Stimulated activated CD4-positive, alpha-beta T cell treated with anti-CD3 and anti-CD28 coated beads, Interleukin-15, amount 100 ng/mL, for 48 hours (primary cell): ENCODE measurements at regions not wholly inside any gene's neighbourhood (a gene's known extent, or its start where the extent isn't known, plus 50 kb on each side); places are given as distances from the start of the nearest gene placed in this dataset.

ENCODE experiments used
- DNase-seq, 2 donors: peaks; one replicate each; pipeline ENCODE4 v3.0.0-alpha.2; 2020; ENCODE audit warnings: low read depth in 2 of 2

DNA sequence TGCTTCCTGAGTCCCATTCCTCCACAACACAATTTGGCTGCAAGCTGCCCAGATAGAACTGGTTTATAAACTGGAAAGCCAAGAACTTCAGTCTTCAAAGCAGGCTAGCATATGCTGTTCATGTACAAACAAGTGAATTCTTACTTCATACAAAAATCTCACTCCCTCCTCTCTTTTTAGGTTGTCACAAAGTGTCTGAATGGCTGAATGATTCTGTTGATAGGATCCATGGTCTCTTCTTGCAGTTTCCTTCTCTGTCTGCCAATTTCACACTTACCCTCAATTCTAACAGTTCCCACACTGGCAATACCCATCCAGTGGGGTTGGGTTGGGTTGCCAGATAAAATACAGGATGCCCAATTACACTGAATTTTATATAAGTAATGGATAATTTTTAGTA lies 363.5 kb downstream of the DEPDC1B start:
- DNase-seq, result no peak

- no peak for DNase-seq
These were observed 364.1 kb downstream of the DEPDC1B start for GRCh38 chr5:60335913-60336312.

DNA sequence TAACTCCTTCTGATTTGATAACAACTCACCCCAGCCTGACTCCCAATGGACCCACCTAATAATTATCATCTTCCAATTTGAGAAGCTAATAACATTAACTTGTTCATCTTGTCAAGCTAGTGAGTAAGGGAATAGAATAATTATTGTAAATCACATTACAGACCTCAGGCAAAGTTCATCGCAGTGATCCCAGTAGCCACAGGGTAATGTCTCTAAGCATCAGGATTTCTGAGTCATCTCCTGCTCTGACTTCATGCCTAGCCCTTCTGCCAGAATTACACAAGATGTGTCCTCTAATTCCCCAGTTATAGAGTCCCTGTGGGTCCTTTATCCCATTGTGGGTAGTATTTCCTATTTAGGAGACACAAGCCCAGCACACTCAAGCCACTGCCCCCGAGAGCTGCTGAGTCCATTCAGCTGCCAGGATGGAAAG lies 365.7 kb downstream of the DEPDC1B start:
- DNase-seq, result no peak

DNA sequence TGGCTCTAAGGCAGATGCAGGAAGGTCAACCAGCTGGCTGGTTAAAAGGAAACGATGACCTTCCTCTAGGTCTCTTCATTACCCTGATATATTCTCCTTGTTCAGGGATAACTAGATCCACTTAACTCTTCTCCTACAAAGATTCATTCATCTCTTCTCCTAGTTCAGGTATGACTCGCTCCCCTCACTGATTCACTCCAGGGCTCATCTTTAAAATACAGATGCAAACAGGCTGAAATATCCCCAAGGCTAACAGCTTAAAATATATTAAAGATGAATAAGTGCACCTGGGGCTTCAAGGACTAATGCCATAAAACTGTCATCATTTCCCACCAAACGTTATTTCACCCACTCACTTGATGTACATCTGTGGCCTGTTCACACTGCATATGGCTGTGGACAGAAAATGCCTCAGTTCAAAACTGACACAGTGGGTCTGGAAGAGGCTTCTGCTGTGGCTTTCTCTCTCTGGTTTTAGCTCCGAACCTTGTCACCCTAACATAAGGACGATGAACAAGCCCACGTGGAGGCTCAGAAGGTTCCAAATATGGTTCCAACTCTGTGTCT lies 366.9 kb downstream of the DEPDC1B start:
- no peak for DNase-seq

- no peak for DNase-seq
These were observed 367.5 kb downstream of the DEPDC1B start for GRCh38 chr5:60332244-60333004.

- no peak for DNase-seq
These were observed 369.7 kb downstream of the DEPDC1B start for GRCh38 chr5:60330236-60330635.

- DNase-seq, result no peak
These were observed 374.1 kb downstream of the DEPDC1B start for GRCh38 chr5:60325870-60326269.

DNA sequence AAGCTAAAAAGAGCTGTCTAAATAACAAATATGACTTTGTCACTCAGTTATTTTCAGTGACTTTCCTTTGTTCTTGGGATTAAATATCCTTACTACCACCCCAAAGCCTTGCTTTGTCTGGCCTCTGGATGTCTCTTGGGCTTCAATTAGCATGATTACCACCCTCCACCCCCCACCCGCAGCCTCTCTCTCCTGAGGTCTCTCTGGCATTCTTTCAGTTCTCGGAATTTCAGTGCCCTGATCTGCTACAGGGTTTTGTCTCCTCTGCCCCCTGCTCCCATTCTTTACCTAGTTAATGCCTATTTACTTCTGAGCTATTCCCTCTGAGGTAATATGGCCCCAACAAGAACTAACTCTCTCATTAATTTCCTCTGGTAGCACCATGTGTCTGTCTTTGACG lies 376.4 kb downstream of the DEPDC1B start:
- no peak for DNase-seq

- DNase-seq, result no peak
These were observed 387.9 kb downstream of the DEPDC1B start for GRCh38 chr5:60312098-60312497.

- DNase-seq, result no peak
These were observed 400.0 kb downstream of the DEPDC1B start for GRCh38 chr5:60299944-60300343.

- no peak for DNase-seq
These were observed 402.3 kb downstream of the DEPDC1B start for GRCh38 chr5:60297658-60298057.

DNA sequence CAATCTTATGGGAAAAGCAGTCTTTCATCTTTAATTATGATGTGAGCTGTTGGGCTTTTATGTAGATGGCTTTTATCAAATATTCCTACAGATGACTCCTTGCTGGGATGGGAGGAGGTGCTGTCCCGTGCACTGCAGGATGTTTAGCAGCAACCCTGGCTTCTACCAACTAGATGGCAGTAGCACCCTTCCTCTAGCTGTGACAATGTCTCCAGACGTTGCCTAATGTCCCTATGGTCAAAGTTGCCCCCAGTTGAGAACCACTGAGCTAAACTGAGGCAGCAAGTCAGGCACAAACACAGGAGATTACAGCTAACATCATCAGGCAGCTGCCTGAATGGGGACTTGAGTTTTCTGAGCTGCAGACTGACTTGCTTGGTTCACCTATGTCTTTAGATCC lies 401.9 kb upstream of the PDE4D start:
- no peak for DNase-seq

DNA sequence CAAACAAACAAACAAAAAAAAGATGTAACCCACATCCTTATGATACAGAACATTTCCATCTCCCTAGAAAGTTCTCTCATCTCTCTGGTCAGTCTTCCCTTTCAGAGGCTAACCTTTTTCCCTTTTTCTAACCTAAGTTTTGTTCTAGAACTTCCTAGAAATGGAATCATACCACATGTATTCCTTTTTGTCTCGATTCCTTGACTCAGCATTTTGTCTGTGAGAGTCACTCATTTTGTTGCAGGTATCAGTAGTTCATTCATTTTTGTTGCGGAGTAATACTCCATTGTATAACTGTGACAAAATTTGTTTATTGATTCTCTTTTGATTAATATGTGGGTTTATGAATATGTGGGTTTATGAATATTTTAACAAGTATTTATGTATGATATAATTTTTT lies 400.0 kb upstream of the PDE4D start:
- no peak for DNase-seq

DNA sequence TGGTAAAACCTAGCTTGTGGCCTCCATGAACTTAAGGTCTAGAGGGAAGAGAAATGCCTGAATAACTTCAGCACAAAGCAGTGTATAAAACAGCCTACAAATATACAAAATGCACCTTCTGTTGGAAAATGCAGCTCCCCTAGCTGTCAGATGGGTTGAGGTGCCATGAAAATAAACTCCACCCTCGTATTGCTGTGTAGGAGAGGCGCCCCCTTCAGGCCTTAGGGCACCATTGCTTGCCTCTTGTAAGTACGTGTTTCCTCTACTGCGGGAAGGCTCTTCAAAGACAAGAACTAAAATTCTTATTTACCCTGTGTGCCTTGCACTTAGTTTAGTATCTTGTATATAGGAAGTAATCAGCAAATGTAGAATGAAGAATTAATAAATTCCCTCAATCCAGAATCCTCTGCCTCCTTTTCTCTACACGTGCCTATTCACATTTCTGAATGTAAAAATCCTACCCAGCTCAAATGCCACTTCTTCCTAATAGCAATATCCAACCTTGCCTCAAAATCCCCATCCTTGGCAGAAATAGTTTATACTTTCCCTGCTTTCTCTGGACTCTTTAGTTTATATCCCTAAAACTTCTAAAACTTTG lies 393.7 kb upstream of the PDE4D start:
- peak in 1 of 2 donors; percentile 1 for DNase-seq

DNA sequence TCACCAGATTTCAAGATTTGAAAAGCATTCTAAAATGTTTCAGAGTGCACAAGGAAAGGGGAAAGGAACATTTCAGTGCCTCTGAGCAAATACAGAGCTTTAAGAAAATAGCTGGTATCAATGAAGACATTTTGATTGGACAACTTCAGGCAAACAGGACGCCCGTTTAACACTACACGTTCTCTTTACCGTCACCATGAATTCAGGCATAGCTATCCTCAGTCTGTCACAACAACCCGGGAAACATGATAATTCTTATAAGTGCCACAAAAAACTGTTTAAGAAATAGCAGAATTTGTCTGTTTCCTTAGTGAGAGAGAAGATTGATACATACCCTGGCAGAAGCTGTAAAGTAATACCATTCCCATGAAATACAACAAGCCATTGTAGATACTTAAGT lies 392.4 kb upstream of the PDE4D start:
- no peak for DNase-seq

GRCh38 chr5:60280943-60281342 lies 387.4 kb upstream of the PDE4D start:
- DNase-seq, result no peak

GRCh38 chr5:60277941-60278340 lies 384.4 kb upstream of the PDE4D start:
- no peak for DNase-seq

- DNase-seq, result no peak
These were observed 381.2 kb upstream of the PDE4D start for GRCh38 chr5:60274747-60275146.

DNA sequence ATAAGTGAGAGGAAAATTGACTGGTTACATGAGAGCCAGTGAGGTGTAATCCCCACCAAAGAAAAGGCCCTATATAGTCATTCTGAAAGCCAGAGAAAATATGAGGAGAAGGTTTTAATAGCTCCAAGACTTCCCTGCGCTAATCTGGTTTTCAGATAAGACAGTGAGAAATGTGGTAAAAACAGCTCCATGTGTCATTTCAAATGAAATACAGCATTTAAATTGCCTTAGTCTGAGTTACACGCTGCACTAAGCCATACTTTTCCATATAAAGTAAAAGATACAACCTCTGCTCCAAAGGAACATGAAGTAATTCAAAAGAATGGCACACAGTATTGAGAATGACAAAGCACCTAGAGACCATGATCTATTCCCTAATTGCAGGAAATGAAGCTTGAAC lies 378.0 kb upstream of the PDE4D start:
- no peak for DNase-seq

GRCh38 chr5:60267907-60268306 lies 374.4 kb upstream of the PDE4D start:
- DNase-seq, result no peak

DNA sequence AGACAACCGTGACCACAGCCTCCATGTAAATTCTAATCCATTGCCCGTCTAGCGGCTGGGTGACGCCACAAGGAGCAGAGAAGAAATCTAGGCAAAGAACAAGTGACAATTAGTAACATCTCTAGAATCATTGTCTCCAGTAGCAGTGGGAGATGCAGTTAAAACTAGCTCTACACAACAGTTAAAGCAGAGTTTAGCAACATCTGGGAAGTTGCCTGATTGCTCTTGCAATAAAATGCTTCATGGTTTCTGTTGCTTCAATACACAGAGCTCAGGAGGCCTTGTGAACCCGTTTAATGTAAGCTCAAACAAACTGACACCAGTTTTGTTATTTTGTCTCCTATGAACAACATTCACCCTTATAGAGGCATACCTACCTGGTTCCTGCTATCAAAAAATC lies 369.8 kb upstream of the PDE4D start:
- no peak for DNase-seq

GRCh38 chr5:60262576-60263295 lies 369.2 kb upstream of the PDE4D start:
- no peak for DNase-seq

DNA sequence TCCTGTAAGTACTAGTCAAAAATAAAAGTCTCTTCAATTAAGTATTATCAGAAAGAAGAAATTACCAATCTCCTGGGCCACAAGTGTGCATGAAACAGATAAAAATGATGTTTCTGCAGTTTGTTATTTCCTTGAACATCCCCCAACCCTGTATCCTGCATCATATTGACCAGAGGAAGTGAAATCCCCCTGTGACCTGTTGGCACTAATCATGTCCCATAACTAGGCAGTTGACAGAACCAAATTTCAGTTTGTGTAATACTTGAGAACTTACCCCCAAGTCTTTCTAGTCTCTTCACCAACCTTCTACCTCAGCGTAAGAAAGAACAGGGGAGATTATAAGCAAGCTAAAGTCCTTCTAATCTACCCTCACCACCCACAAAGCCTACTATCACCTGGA lies 368.2 kb upstream of the PDE4D start:
- DNase-seq, result no peak
